ENCODE measurements at regions not wholly inside any gene's neighbourhood (a gene's known extent, or its start where the extent isn't known, plus 50 kb on each side); places are given as distances from the start of the nearest gene placed in this dataset.

DNA sequence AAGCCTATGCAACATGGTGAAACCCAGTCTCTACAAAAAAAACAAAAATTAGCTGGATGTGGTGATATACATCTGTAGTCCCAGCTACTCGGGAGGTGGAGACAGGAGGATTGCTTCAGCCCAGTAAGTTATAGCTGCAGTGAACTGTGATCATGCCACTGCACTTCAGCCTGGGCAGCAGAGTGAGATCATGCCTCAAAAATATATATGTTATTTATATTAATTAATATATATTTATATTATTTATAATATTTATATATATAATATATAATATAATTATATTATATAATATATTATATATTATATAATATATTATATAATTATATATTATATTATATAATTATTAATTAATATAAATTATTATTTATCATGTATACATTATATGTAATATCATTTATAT is 1158.4 kb upstream of the AUTS2 start:
- Mint-ChIP-seq H3K4me3 (no peak overlapping the region), H3K27ac (no peak overlapping the region), H3K9me3 (peaks cover 85% of the 10 kb centered on the region), H3K36me3 (ENCODE audit: low read depth) (peaks cover 37% of the 10 kb centered on the region), H3K4me1 (no peaks in the 10 kb centered on the region), H3K27me3 (ENCODE audit: insufficient read depth, low read depth, poor library complexity) (no peaks in the 10 kb centered on the region)
- no peaks in the 10 kb centered on the region for H3K4me1 ChIP-seq (ENCODE audit: insufficient read depth)
- no peak overlapping the region for H3K4me2 ChIP-seq
- H4K20me1 ChIP-seq (replicated peaks; ENCODE audit: insufficient read depth): no peaks in the 10 kb centered on the region
- no peaks in the 10 kb centered on the region for H3K79me2 ChIP-seq (replicated peaks; ENCODE audit: insufficient read depth)
- H3K4me3 ChIP-seq: no peak overlapping the region
- H3K27ac ChIP-seq (ENCODE audit: low read depth): no peak overlapping the region
- H3K27me3 ChIP-seq (ENCODE audit: insufficient read depth): no peaks in the 10 kb centered on the region
- 0 out of 2 replicates have a peak, but pooled peaks cover 4% of the 10 kb centered on the region for H3K36me3 ChIP-seq (ENCODE audit: insufficient read depth)
- no peaks in the 10 kb centered on the region for H3F3A ChIP-seq (replicated peaks; ENCODE audit: low read depth)
- ATAC-seq (no peak), DNase-seq (ENCODE audit: low spot score) (no peak)
- TF ChIP-seq ZNF462 (CRISPR knock-in tag; IDR thresholded peaks at IDR 0.05) (no peak), CTCF (conservative IDR thresholded peaks at IDR 0.05; ENCODE audit: low read depth in 2 of 2) (no peak), JUNB (IDR thresholded peaks at IDR 0.05; ENCODE audit: unreplicated experiment) (no peak), STAT1 (IDR thresholded peaks at IDR 0.05; ENCODE audit: unreplicated experiment) (no peak), POLR2AphosphoS5 (IDR thresholded peaks at IDR 0.05; ENCODE audit: low read depth) (no peak), REST (IDR thresholded peaks at IDR 0.05; ENCODE audit: unreplicated experiment) (no peak), EZH2phosphoT487 (IDR thresholded peaks at IDR 0.05; ENCODE audit: unreplicated experiment) (no peak), ZNF331 (CRISPR knock-in tag; IDR thresholded peaks at IDR 0.05; ENCODE audit: low read depth) (no peak), NANOG (IDR thresholded peaks at IDR 0.05; ENCODE audit: borderline replicate concordance) (no peak), EZH2 (IDR thresholded peaks at IDR 0.05; ENCODE audit: low read depth, unreplicated experiment) (no peak), ZNF114 (CRISPR knock-in tag; IDR thresholded peaks at IDR 0.05) (no peak), CREB1 (CRISPR knock-in tag; IDR thresholded peaks at IDR 0.05; ENCODE audit: low read depth) (no peak)
- TF ChIP-seq, protein P1, sequence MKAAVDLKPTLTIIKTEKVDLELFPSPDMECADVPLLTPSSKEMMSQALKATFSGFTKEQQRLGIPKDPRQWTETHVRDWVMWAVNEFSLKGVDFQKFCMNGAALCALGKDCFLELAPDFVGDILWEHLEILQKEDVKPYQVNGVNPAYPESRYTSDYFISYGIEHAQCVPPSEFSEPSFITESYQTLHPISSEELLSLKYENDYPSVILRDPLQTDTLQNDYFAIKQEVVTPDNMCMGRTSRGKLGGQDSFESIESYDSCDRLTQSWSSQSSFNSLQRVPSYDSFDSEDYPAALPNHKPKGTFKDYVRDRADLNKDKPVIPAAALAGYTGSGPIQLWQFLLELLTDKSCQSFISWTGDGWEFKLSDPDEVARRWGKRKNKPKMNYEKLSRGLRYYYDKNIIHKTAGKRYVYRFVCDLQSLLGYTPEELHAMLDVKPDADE (IDR thresholded peaks at IDR 0.05): no peak
- H3K9me2 ChIP-seq (ENCODE audit: insufficient read depth): no peaks in the 10 kb centered on the region
- no peak overlapping the region for H2AFZ ChIP-seq
